Loucy (cell line): ENCODE measurements at regions not wholly inside any gene's neighbourhood (a gene's known extent, or its start where the extent isn't known, plus 50 kb on each side); places are given as distances from the start of the nearest gene placed in this dataset.
A peak's percentile ranks its signal among the peaks of the same experiment; 100 is the strongest.

Source experiments
- H2AFZ ChIP-seq: fragments of 200-600 bp; sonication (generic); 2 replicates; pipeline ENCODE4 v1.6.0; 2016; ENCODE audit warnings: antibody characterized with exemption, mild to moderate bottlenecking, low read length, moderate library complexity
- H3F3A ChIP-seq: fragments of 200-600 bp; 2 replicates; pipeline ENCODE4 v1.6.0; 2016; ENCODE audit warnings: antibody characterized with exemption, low read depth, mild to moderate bottlenecking
- H3K27me3 ChIP-seq: fragments of 200-600 bp; sonication (generic); 2 replicates; pipeline ENCODE4 v1.6.1; 2014; ENCODE audit warnings: low read length, mild to moderate bottlenecking; ENCODE audit not compliant: insufficient read depth, poor library complexity, severe bottlenecking
- H3K36me3 ChIP-seq: fragments of 200-600 bp; sonication (generic); 2 replicates; pipeline ENCODE4 v1.6.1; 2016; ENCODE audit warnings: low read length; ENCODE audit not compliant: insufficient read depth
- H3K4me1 ChIP-seq: fragments of 200-600 bp; sonication (generic); 2 replicates; pipeline ENCODE4 v1.5.1; 2014; ENCODE audit warnings: low read length, mild to moderate bottlenecking; ENCODE audit not compliant: insufficient read depth, poor library complexity, severe bottlenecking
- H3K4me2 ChIP-seq: fragments of 200-600 bp; sonication (generic); 2 replicates; pipeline ENCODE4 v1.6.0; 2014; ENCODE audit warnings: antibody characterized with exemption, low read length, low read depth, mild to moderate bottlenecking; ENCODE audit not compliant: poor library complexity, severe bottlenecking
- H3K4me3 ChIP-seq: fragments of 200-600 bp; sonication (generic); 2 replicates; pipeline ENCODE4 v1.5.1; 2014; ENCODE audit warnings: low read length, mild to moderate bottlenecking, mixed read lengths; ENCODE audit not compliant: poor library complexity, severe bottlenecking
- H3K79me2 ChIP-seq: fragments of 200-600 bp; sonication (generic); 2 replicates; pipeline ENCODE4 v1.6.1; 2014; ENCODE audit warnings: low read length; ENCODE audit not compliant: insufficient read depth
- H3K9ac ChIP-seq: fragments of 200-600 bp; sonication (generic); 2 replicates; pipeline ENCODE4 v1.6.0; 2014; ENCODE audit warnings: mild to moderate bottlenecking, low read depth, low read length, moderate library complexity; ENCODE audit not compliant: poor library complexity, severe bottlenecking
- H3K9me2 ChIP-seq: fragments of 200-600 bp; sonication (generic); replicated peaks from 2 replicates; pipeline ENCODE4 v1.6.1; 2016; ENCODE audit warnings: low read depth, low read length, mixed read lengths
- H3K9me3 ChIP-seq: fragments of 200-600 bp; sonication (generic); 2 replicates; pipeline ENCODE4 v1.6.1; 2014; ENCODE audit warnings: mild to moderate bottlenecking, antibody characterized with exemption, low read length, low read depth; ENCODE audit not compliant: insufficient read depth
- H4K20me1 ChIP-seq: fragments of 200-600 bp; sonication (generic); 2 replicates; pipeline ENCODE4 v1.6.0; 2014; ENCODE audit warnings: antibody characterized with exemption, low read length, mild to moderate bottlenecking; ENCODE audit not compliant: insufficient read depth, poor library complexity, severe bottlenecking
- CTCF ChIP-seq: fragments of 200-600 bp; sonication (generic); conservative IDR thresholded peaks from 2 replicates; pipeline ENCODE4 v1.5.1; 2014; ENCODE audit warnings: mild to moderate bottlenecking, antibody characterized with exemption, low read length
- EZH2phosphoT487 ChIP-seq: fragments of 200-600 bp; IDR thresholded peaks from 2 replicates; pipeline ENCODE4 v1.6.1; 2018; ENCODE audit warnings: antibody characterized with exemption, mild to moderate bottlenecking, moderate library complexity, borderline replicate concordance

DNA sequence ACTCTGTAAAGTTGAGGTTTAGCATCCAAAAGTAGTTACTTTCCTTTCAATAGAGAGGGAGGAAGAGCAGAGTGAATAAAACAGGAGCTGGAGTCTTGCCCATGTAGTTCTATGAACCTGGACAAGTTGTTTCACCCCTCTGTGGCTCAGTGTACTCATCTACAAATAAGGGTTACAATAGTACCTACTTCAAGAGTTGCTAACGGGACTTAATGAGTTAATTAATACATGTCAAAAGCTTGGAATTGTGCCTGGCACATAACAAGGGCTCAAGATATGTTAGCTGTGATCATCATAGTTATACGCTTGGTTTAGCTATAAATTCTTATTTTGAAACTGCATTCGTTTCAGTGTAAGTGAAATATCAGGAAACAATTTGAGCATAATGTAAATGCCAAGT is 388.5 kb upstream of the THBS1 start:
- Histone ChIP-seq H3K9ac (no peak overlapping the region), H3K4me3 (no peak overlapping the region), H3K4me2 (no peak overlapping the region), H2AFZ (no peak overlapping the region), H3K9me2 (no peaks in the 10 kb centered on the region), H3K4me1 (no peaks in the 10 kb centered on the region), H3F3A (no peaks in the 10 kb centered on the region), H3K27me3 (no peaks in the 10 kb centered on the region), H3K79me2 (no peaks in the 10 kb centered on the region), H4K20me1 (no peaks in the 10 kb centered on the region), H3K36me3 (no peaks in the 10 kb centered on the region), H3K9me3 (no peaks in the 10 kb centered on the region)
- TF ChIP-seq CTCF (no peak), EZH2phosphoT487 (no peak)

GRCh38 chr15:39192979-39193560 is 387.8 kb upstream of the THBS1 start:
- no peak overlapping the region for H2AFZ ChIP-seq
- H3K79me2 ChIP-seq = no peaks in the 10 kb centered on the region
- H3K9me2 ChIP-seq = no peaks in the 10 kb centered on the region
- H4K20me1 ChIP-seq = no peaks in the 10 kb centered on the region
- no peaks in the 10 kb centered on the region for H3K9me3 ChIP-seq
- no peaks in the 10 kb centered on the region for H3F3A ChIP-seq
- no peak overlapping the region for H3K4me3 ChIP-seq
- no peaks in the 10 kb centered on the region for H3K27me3 ChIP-seq
- H3K9ac ChIP-seq = no peak overlapping the region
- H3K4me2 ChIP-seq = no peak overlapping the region
- H3K4me1 ChIP-seq = no peaks in the 10 kb centered on the region
- no peak for TF ChIP-seq EZH2phosphoT487
- no peak for TF ChIP-seq CTCF
- no peaks in the 10 kb centered on the region for H3K36me3 ChIP-seq

DNA sequence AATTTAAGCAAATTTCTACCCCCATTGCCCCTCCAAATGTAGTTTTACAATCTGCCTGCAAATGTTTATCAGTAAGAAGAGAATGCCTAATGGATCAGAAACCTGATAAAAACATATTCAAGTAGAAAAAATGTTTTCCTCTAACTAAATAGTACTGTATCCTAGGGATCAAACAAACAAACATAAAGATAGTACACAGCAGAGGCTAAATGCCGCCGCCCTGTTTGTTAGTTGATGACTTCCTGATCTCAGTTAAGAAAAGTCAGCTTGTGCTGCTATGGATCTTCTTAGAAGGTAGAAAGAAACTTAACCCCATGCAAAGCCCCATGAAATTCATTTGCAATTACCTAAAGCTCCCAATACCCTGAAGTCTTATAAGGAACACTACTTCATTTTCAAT is 387.3 kb upstream of the THBS1 start:
- Histone ChIP-seq H3K9me3 (no peaks in the 10 kb centered on the region), H3K4me1 (no peaks in the 10 kb centered on the region), H3K27me3 (no peaks in the 10 kb centered on the region), H3K9ac (no peak overlapping the region), H2AFZ (0 out of 2 replicates have a peak overlapping the region, but pooled peaks have one; percentile 10), H3K9me2 (no peaks in the 10 kb centered on the region), H3F3A (no peaks in the 10 kb centered on the region), H3K36me3 (no peaks in the 10 kb centered on the region), H3K4me2 (no peak overlapping the region), H3K79me2 (no peaks in the 10 kb centered on the region), H4K20me1 (no peaks in the 10 kb centered on the region), H3K4me3 (no peak overlapping the region)
- TF ChIP-seq EZH2phosphoT487 (no peak), CTCF (no peak)
